GM18867 (cell line): ENCODE measurements at regions not wholly inside any gene's neighbourhood (a gene's known extent, or its start where the extent isn't known, plus 50 kb on each side); places are given as distances from the start of the nearest gene placed in this dataset.

Experiments
- ATAC-seq: cut with Tn5 transposase; IDR thresholded peaks from one replicate; pipeline ENCODE4 v1.9.1; 2021; ENCODE audit warnings: mild to moderate bottlenecking, moderate library complexity; ENCODE audit not compliant: unreplicated experiment

- no peak for ATAC-seq
These were observed 285.1 kb downstream of the HS3ST3A1 start for GRCh38 chr17:13316657-13317056.

GRCh38 chr17:13311306-13311705, 290.4 kb downstream of the HS3ST3A1 start:
- ATAC-seq = no peak

- no peak for ATAC-seq
These were observed 290.9 kb downstream of the HS3ST3A1 start for GRCh38 chr17:13310858-13311257.

GRCh38 chr17:13306310-13306962, 288.6 kb upstream of the ELAC2 start:
- ATAC-seq = no peak

GRCh38 chr17:13302983-13303382, 285.2 kb upstream of the ELAC2 start:
- ATAC-seq = no peak

- ATAC-seq = no peak
These were observed 284.6 kb upstream of the ELAC2 start for GRCh38 chr17:13302419-13302818.

GRCh38 chr17:13297183-13297582, 279.4 kb upstream of the ELAC2 start:
- ATAC-seq = no peak

- no peak for ATAC-seq
These were observed 275.6 kb upstream of the ELAC2 start for GRCh38 chr17:13293421-13293820.

- no peak for ATAC-seq
These were observed 274.5 kb upstream of the ELAC2 start for GRCh38 chr17:13292291-13292690.

- no peak for ATAC-seq
These were observed 270.4 kb upstream of the ELAC2 start for GRCh38 chr17:13288248-13288647.

GRCh38 chr17:13287226-13287625, 269.4 kb upstream of the ELAC2 start:
- no peak for ATAC-seq

GRCh38 chr17:13283606-13284005, 265.8 kb upstream of the ELAC2 start:
- no peak for ATAC-seq

- ATAC-seq = no peak
These were observed 263.8 kb upstream of the ELAC2 start for GRCh38 chr17:13281626-13282025.

GRCh38 chr17:13273806-13274205, 256.0 kb upstream of the ELAC2 start:
- ATAC-seq = no peak

GRCh38 chr17:13272296-13272695, 254.5 kb upstream of the ELAC2 start:
- no peak for ATAC-seq

GRCh38 chr17:13268791-13269595, 251.2 kb upstream of the ELAC2 start:
- ATAC-seq = no peak

- ATAC-seq = no peak
These were observed 248.8 kb upstream of the ELAC2 start for GRCh38 chr17:13266606-13267005.

GRCh38 chr17:13265311-13265710, 247.5 kb upstream of the ELAC2 start:
- no peak for ATAC-seq

GRCh38 chr17:13263746-13264145, 245.9 kb upstream of the ELAC2 start:
- no peak for ATAC-seq

GRCh38 chr17:13256545-13256944, 238.7 kb upstream of the ELAC2 start:
- no peak for ATAC-seq

GRCh38 chr17:13253733-13254410, 236.0 kb upstream of the ELAC2 start:
- ATAC-seq = no peak

- no peak for ATAC-seq
These were observed 226.7 kb upstream of the ELAC2 start for GRCh38 chr17:13244513-13244912.
